DND-41 (cell line): ENCODE measurements at regions not wholly inside any gene's neighbourhood (a gene's known extent, or its start where the extent isn't known, plus 50 kb on each side); places are given as distances from the start of the nearest gene placed in this dataset.
A peak's percentile ranks its signal among the peaks of the same experiment; 100 is the strongest.

ENCODE experiments used
- ATAC-seq: fragments of 200-7000 bp; cut with Tn5 transposase; 3 replicates; pipeline ENCODE4 v1.9.1; 2021; ENCODE audit warnings: low read depth; ENCODE audit not compliant: insufficient read depth
- DNase-seq: peaks from one replicate; pipeline ENCODE4 v3.0.0-alpha.2; 2020
- H2AFZ ChIP-seq: 2 replicates; pipeline ENCODE4 v1.6.0; 2012; ENCODE audit warnings: low read depth, low read length
- H3K27ac ChIP-seq: 2 replicates; pipeline ENCODE4 v1.5.1; 2012; ENCODE audit warnings: low read length, inconsistent platforms
- H3K27me3 ChIP-seq: fragments of 200-600 bp; sonication (generic); 2 replicates; pipeline ENCODE4 v1.6.0; 2012; ENCODE audit warnings: low read length, mild to moderate bottlenecking, inconsistent platforms; ENCODE audit not compliant: insufficient read depth, poor library complexity
- H3K36me3 ChIP-seq: 2 replicates; pipeline ENCODE4 v1.5.1; 2012; ENCODE audit warnings: low read length, inconsistent platforms; ENCODE audit not compliant: insufficient read depth
- H3K4me1 ChIP-seq: 2 replicates; pipeline ENCODE4 v1.5.1; 2012; ENCODE audit warnings: mild to moderate bottlenecking, low read length; ENCODE audit not compliant: insufficient read depth
- H3K4me2 ChIP-seq: 2 replicates; pipeline ENCODE4 v1.6.0; 2012; ENCODE audit warnings: mild to moderate bottlenecking, moderate library complexity, low read length, inconsistent platforms; ENCODE audit not compliant: insufficient read depth
- H3K4me3 ChIP-seq, 2 experiments: fragments of 200-600 bp in 1 of 2; shearing (Covaris generic) in 1 of 2; 2 replicates each; pipeline ENCODE4 v1.5.1; 2012 to 2016; ENCODE audit warnings: inconsistent platforms in 2 of 2, low read length in 2 of 2, mild to moderate bottlenecking in 2 of 2, low read depth in 1 of 2, moderate library complexity in 1 of 2
- H3K79me2 ChIP-seq: 2 replicates; pipeline ENCODE4 v1.6.0; 2012; ENCODE audit warnings: low read length, inconsistent platforms; ENCODE audit not compliant: insufficient read depth
- H3K9ac ChIP-seq: 2 replicates; pipeline ENCODE4 v1.6.0; 2012; ENCODE audit warnings: low read depth, mild to moderate bottlenecking, inconsistent platforms, low read length, moderate library complexity
- H3K9me3 ChIP-seq: 2 replicates; pipeline ENCODE4 v1.5.1; 2012; ENCODE audit warnings: low read length, moderate library complexity, mild to moderate bottlenecking, inconsistent platforms; ENCODE audit not compliant: insufficient read depth, severe bottlenecking
- H4K20me1 ChIP-seq: 2 replicates; pipeline ENCODE4 v1.6.0; 2012; ENCODE audit warnings: low read length; ENCODE audit not compliant: insufficient read depth
- CTCF ChIP-seq: IDR thresholded peaks from 2 replicates; pipeline ENCODE4 v1.5.1; 2012; ENCODE audit warnings: borderline replicate concordance, low read length, moderate library complexity, mild to moderate bottlenecking; ENCODE audit not compliant: poor library complexity, severe bottlenecking; ENCODE audit errors: extremely low read depth
- EZH2 ChIP-seq: IDR thresholded peaks from 3 replicates; pipeline ENCODE4 v1.6.1; 2012; ENCODE audit warnings: borderline replicate concordance, low read depth, mild to moderate bottlenecking, moderate library complexity, low read length, inconsistent platforms; ENCODE audit not compliant: severe bottlenecking

DNA sequence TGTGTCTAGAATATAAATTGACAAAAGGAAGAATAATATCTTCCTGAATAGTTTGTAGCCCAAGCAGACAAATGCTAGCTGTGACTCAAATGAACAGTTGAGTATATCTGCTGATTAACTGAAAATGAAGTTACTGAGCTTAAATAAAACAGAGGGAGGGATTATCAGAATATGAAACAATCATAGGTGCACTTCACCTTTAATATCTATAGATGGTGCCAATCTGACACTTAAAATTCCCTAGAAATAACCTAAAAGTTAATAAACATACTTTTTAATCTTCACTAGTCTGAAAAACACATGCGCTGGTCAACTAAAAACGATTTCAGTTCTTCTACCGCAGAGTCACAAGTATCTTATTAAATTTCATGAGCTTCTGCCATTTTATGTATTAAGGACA is 280.8 kb upstream of the RASA1 start:
- H3K4me2 ChIP-seq, result no peak overlapping the region
- DNase-seq, result no peak
- H2AFZ ChIP-seq, result no peak overlapping the region
- ATAC-seq, result no peak
- H3K79me2 ChIP-seq, result no peaks in the 10 kb centered on the region
- H3K9ac ChIP-seq, result no peak overlapping the region
- no peaks in the 10 kb centered on the region for H3K4me1 ChIP-seq
- no peaks in the 10 kb centered on the region for H3K36me3 ChIP-seq
- TF ChIP-seq CTCF (peak; percentile 15), EZH2 (no peak)
- H3K27ac ChIP-seq, result no peak overlapping the region
- H3K9me3 ChIP-seq, result no peaks in the 10 kb centered on the region
- no peaks in the 10 kb centered on the region for H4K20me1 ChIP-seq
- H3K4me3 ChIP-seq, result no peak overlapping the region
- H3K27me3 ChIP-seq, result peaks cover 4% of the 10 kb centered on the region

- Histone ChIP-seq H3K4me1 (no peaks in the 10 kb centered on the region), H3K9me3 (no peaks in the 10 kb centered on the region), H3K9ac (no peak overlapping the region), H3K4me2 (no peak overlapping the region), H2AFZ (no peak overlapping the region), H3K27me3 (no peaks in the 10 kb centered on the region), H3K79me2 (no peaks in the 10 kb centered on the region), H3K36me3 (no peaks in the 10 kb centered on the region), H3K4me3 (no peak overlapping the region), H3K27ac (no peak overlapping the region), H4K20me1 (no peaks in the 10 kb centered on the region)
- DNase-seq, result no peak
- TF ChIP-seq CTCF (no peak), EZH2 (no peak)
- no peak for ATAC-seq
Measured at GRCh38 chr5:86997516-86997915, 270.2 kb upstream of the RASA1 start.

GRCh38 chr5:86999951-87000350 is 267.7 kb upstream of the RASA1 start:
- no peak for TF ChIP-seq CTCF
- H3K4me3 ChIP-seq, result no peak overlapping the region
- ATAC-seq (no peak), DNase-seq (no peak)
- no peak overlapping the region for H3K9ac ChIP-seq
- no peaks in the 10 kb centered on the region for H3K4me1 ChIP-seq
- H3K9me3 ChIP-seq, result no peaks in the 10 kb centered on the region
- H3K4me2 ChIP-seq, result no peak overlapping the region
- no peak overlapping the region for H3K27ac ChIP-seq
- no peak overlapping the region for H2AFZ ChIP-seq
- H3K79me2 ChIP-seq, result no peaks in the 10 kb centered on the region
- H4K20me1 ChIP-seq, result no peaks in the 10 kb centered on the region
- H3K27me3 ChIP-seq, result no peaks in the 10 kb centered on the region
- H3K36me3 ChIP-seq, result no peaks in the 10 kb centered on the region

- ATAC-seq, result no peak
Measured at GRCh38 chr5:87002485-87002884, 265.2 kb upstream of the RASA1 start.

More at GRCh38 chr5:87002485-87002884, 265.2 kb upstream of the RASA1 start:
- H4K20me1 ChIP-seq, result no peaks in the 10 kb centered on the region
- no peaks in the 10 kb centered on the region for H3K79me2 ChIP-seq
- TF ChIP-seq EZH2 (no peak), CTCF (no peak)
- no peaks in the 10 kb centered on the region for H3K36me3 ChIP-seq
- H3K9ac ChIP-seq, result no peak overlapping the region
- DNase-seq, result no peak
- no peaks in the 10 kb centered on the region for H3K27me3 ChIP-seq
- no peak overlapping the region for H3K4me3 ChIP-seq
- H2AFZ ChIP-seq, result no peak overlapping the region
- no peaks in the 10 kb centered on the region for H3K9me3 ChIP-seq
- no peak overlapping the region for H3K27ac ChIP-seq
- no peak overlapping the region for H3K4me2 ChIP-seq
- H3K4me1 ChIP-seq, result no peaks in the 10 kb centered on the region
